ENCODE measurements at regions not wholly inside any gene's neighbourhood (a gene's known extent, or its start where the extent isn't known, plus 50 kb on each side); places are given as distances from the start of the nearest gene placed in this dataset.
"Not testable (repeated sequence)": the region's sequence is repeated elsewhere in the genome, so short reads cannot be mapped to it uniquely, and the experiment has no call there.

DNA sequence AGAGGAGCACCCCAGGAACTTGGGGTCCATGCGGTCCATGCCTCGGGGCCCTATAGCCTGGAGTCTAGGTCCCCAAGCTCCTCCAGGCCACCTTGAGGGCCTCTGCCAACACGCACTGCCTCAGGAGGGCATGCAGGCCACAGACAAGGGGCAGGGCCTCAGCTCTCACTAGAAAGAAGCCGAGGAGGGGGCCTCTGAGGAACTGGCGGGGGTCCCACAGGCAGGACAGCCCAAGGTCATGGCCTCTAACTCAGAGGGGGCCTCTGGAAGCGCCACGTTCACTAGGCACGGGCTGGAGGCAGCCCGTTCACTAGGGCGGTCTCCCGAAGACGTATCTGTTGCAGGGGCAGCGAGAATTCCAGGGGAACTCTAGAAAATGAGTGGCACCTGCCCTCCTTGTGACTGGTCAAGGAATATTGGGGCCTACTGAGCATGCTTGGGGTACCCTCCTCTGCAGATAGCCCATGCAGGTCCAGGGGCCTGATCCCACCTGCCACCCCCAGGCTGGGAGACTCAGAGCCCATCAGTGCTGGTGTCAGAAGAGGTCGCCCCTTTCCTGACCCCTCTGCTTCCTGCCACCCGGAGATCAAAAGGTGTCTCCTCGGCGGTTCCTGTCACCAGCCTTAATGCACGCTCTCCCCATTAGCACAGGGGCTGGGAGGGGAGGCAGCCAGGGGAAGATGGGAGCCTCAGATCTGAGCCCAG, 86.7 kb upstream of the RET start:
- Histone ChIP-seq H3K9me3 (no peaks in the 10 kb centered on the region), H3K27me3 (no peaks in the 10 kb centered on the region), H3K27ac (no peak overlapping the region), H3K4me3 (no peak overlapping the region), H3K4me1 (no peaks in the 10 kb centered on the region), H3K36me3 (no peaks in the 10 kb centered on the region)
- no peak for TF ChIP-seq POLR2A (IDR thresholded peaks at IDR 0.05)
- TF ChIP-seq, protein P1, sequence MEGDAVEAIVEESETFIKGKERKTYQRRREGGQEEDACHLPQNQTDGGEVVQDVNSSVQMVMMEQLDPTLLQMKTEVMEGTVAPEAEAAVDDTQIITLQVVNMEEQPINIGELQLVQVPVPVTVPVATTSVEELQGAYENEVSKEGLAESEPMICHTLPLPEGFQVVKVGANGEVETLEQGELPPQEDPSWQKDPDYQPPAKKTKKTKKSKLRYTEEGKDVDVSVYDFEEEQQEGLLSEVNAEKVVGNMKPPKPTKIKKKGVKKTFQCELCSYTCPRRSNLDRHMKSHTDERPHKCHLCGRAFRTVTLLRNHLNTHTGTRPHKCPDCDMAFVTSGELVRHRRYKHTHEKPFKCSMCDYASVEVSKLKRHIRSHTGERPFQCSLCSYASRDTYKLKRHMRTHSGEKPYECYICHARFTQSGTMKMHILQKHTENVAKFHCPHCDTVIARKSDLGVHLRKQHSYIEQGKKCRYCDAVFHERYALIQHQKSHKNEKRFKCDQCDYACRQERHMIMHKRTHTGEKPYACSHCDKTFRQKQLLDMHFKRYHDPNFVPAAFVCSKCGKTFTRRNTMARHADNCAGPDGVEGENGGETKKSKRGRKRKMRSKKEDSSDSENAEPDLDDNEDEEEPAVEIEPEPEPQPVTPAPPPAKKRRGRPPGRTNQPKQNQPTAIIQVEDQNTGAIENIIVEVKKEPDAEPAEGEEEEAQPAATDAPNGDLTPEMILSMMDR (IDR thresholded peaks at IDR 0.05) = no peak
- TF ChIP-seq POLR2AphosphoS5 (IDR thresholded peaks at IDR 0.05) = no peak
- TF ChIP-seq EP300 (IDR thresholded peaks at IDR 0.05) = no peak
- 76% methylated on average over 16 of the region's 18 CpGs for WGBS
- peak in 1 of 2 donors; percentile 63 for DNase-seq (ENCODE audit: low spot score in 2 of 2)

DNA sequence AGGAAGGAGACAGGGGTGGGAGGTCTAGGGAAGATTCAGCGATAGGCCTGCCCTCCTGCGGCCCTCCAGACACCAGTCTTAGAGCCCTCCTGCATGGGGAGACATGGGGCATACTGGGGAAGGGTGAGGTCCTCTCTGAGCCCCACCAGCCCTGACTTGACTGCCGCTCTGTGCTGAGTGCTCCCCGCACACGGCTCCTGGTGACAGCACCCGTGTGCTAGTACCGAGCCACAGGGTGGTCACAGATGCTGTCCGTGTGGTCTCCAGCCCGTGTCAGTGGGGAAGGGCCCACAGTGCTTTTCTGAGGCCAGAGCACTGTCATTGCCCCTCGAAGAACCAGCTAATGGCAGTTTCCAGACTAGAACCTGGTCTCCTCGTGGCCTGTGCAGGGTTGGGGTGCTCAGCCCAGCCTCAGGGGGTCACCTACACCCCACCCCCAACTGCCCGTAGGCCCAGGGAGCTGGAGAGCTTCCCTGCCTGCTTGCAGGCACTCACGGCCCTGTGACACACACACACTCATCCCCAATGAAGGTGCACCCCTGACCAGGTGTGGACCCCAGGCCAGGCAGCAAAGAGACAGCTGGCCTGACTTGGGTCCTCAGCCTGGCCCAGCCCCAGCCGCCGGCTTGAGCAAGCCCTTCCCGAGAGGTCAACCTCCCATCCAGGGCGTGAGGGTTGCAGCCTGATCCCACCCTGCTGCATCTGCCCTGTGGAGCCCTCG, 86.0 kb upstream of the RET start:
- TF ChIP-seq EP300 (IDR thresholded peaks at IDR 0.05) = no peak
- no peak for TF ChIP-seq POLR2AphosphoS5 (IDR thresholded peaks at IDR 0.05)
- TF ChIP-seq, protein P1 (IDR thresholded peaks at IDR 0.05) = no peak
- TF ChIP-seq POLR2A (IDR thresholded peaks at IDR 0.05) = no peak

DNA sequence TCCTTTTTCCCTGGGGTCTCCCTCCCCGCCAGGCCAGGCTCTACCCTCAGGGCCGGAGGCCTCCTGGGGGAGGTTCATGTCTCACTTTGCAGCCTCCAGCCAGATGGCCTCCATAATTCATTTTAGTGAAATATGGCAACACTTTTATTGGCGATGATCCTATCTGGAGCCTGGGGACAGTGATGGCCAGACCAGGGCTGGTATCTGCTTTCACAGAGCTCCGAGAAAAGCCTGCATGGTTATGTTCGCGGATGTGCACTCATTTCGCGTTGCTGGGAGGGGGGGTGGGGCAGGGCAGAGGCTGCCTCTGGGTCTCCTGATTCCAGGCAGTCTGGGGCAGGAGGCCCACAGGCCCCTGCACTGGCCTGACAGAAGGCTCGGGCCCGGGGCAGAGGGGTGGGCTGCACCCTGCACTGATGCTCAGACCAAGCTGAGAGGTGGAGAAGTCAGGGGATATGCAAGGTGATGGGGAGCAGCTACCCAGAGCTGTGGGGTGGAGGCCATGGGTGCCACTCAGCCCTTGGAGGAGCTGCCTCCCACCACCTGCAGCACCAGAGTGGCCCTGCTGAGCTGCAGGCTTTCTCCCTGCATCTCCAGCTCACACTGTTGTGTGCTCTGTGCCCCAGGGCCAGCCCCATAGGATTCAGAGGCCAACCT, 85.3 kb upstream of the RET start:
- no peak overlapping the region for H3K27ac ChIP-seq
- no peaks in the 10 kb centered on the region for H3K36me3 ChIP-seq
- H3K4me1 ChIP-seq = no peaks in the 10 kb centered on the region
- WGBS = 88% methylated on average over 7 of the region's 10 CpGs
- TF ChIP-seq EP300 (IDR thresholded peaks at IDR 0.05) = no peak
- H3K9me3 ChIP-seq = no peaks in the 10 kb centered on the region
- H3K27me3 ChIP-seq = no peaks in the 10 kb centered on the region
- no peak for DNase-seq (ENCODE audit: low spot score in 2 of 2)
- H3K4me3 ChIP-seq = no peak overlapping the region

More for the DNA sequence above, 86.0 kb upstream of the RET start:
- DNase-seq (ENCODE audit: low spot score in 2 of 2) = peak in 1 of 2 donors; percentile 50
- H3K27ac ChIP-seq = no peak overlapping the region
- H3K9me3 ChIP-seq = no peaks in the 10 kb centered on the region
- H3K27me3 ChIP-seq = no peaks in the 10 kb centered on the region
- WGBS = 91% methylated on average over 9 of the region's 18 CpGs
- H3K4me1 ChIP-seq = no peaks in the 10 kb centered on the region
- no peaks in the 10 kb centered on the region for H3K36me3 ChIP-seq
- no peak overlapping the region for H3K4me3 ChIP-seq

DNA sequence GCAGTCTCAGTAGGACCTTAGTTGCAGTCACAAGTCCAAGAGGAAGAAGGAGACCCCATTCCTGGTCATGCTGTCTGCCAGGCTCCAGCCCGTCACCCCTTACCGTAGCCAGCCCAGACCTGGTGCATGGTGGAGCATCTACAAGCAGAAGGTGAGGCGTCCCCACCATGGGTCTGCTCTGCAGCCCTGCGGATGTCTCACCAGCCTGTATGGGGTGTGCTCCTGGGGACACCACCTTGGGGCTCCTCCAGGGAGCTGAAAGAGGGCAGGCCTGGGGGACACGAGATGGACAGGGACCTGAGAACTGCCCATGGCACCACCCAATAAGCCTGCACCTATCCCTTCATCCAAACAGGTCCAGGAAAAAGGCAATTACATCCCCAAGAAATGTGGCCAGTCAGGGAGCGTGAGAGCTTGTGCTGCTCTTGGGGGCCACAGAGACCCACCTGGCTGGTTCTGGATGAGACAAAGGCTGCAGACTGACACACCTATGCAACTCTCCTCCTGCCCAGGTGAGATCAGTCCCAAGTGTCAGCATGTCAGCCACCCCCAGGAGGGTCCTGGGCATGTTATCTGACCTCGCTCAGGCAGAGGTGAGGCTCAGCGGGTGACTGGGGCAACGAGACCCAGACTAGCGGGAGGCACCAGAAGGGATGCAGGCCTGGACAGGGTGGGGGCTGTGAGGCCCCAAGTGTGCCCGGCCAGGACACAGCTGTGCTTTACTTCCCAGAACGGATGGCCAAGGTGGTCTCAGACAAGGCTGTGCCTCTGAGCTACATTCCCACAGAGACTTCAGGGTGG, 84.5 kb upstream of the RET start:
- no peaks in the 10 kb centered on the region for H3K9me3 ChIP-seq
- no peak overlapping the region for H3K27ac ChIP-seq
- TF ChIP-seq, protein P1 (IDR thresholded peaks at IDR 0.05) = no peak
- TF ChIP-seq EP300 (IDR thresholded peaks at IDR 0.05) = no peak
- no peak for TF ChIP-seq POLR2A (IDR thresholded peaks at IDR 0.05)
- no peak for TF ChIP-seq POLR2AphosphoS5 (IDR thresholded peaks at IDR 0.05)
- no peak overlapping the region for H3K4me3 ChIP-seq
- no peaks in the 10 kb centered on the region for H3K36me3 ChIP-seq
- 93% methylated on average over 5 of the region's 12 CpGs for WGBS
- no peaks in the 10 kb centered on the region for H3K27me3 ChIP-seq
- no peaks in the 10 kb centered on the region for H3K4me1 ChIP-seq
- peak; percentile 51 to 73 for DNase-seq (ENCODE audit: low spot score in 2 of 2)

DNA sequence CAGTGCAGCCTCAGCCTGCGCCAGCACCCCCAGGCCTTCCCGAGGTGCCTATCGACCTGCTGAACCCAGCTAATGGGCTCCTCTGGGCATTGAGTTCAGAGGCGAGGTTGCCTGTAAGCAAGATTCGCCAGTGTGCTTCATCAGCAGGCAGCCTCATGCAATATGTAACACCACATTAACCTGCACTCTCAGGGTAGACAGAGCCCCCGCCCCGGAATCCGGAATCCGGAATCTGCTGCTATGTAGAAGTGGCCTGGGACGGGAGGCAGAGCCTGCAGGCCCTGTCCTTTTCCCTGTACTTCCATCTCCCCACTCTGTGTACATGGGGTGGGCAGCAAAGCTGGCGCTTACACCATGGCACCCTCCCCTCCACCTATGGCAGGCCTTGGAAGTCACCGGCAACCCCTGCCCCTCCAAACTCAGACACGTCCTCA, 83.9 kb upstream of the RET start:
- 84% methylated on average over 11 of the region's 13 CpGs for WGBS
- no peaks in the 10 kb centered on the region for H3K9me3 ChIP-seq
- H3K4me3 ChIP-seq = no peak overlapping the region
- peak in 1 of 2 donors; percentile 69 for DNase-seq (ENCODE audit: low spot score in 2 of 2)
- no peaks in the 10 kb centered on the region for H3K36me3 ChIP-seq
- no peaks in the 10 kb centered on the region for H3K27me3 ChIP-seq
- TF ChIP-seq, protein P1 (IDR thresholded peaks at IDR 0.05) = no peak
- TF ChIP-seq POLR2AphosphoS5 (IDR thresholded peaks at IDR 0.05) (no peak), POLR2A (IDR thresholded peaks at IDR 0.05) (no peak), EP300 (IDR thresholded peaks at IDR 0.05) (no peak)
- no peak overlapping the region for H3K27ac ChIP-seq
- H3K4me1 ChIP-seq = no peaks in the 10 kb centered on the region

DNA sequence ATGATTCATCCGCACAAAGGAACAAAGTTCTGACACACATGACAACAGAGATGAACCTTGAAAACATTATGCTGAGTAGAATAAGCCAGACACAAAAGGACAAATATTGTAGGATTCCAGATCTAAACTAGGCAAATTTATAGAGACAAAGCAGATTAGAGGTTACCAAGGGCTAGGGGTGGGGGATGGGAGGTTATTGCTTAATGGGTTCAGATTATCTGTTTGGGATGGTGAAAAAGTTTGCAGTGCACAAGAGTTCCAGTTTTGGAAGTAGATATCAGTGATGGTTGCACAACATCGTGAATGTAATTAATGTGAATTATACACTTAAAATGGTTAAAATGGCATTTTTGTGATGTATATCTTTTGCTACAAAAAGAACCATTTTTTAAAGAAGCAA, 82.0 kb upstream of the RET start:
- H3K9me3 ChIP-seq; H3K4me3 ChIP-seq; H3K36me3 ChIP-seq; DNase-seq (ENCODE audit: low spot score in 2 of 2); H3K27me3 ChIP-seq; H3K4me1 ChIP-seq; H3K27ac ChIP-seq: not testable (repeated sequence)
- 97% methylated on average over 1 of the region's 2 CpGs for WGBS

Data from suprapubic skin (tissue), 4 donors.